K562 (cell line): ENCODE measurements at regions not wholly inside any gene's neighbourhood (a gene's known extent, or its start where the extent isn't known, plus 50 kb on each side); places are given as distances from the start of the nearest gene placed in this dataset.

Experiments
- ATAC-seq: fragments of 200-7000 bp; cut with Tn5 transposase; 3 replicates; pipeline ENCODE4 v1.9.1; 2020; ENCODE audit warnings: moderate library complexity
- BruUV-seq: library from RNA; stranded (reverse); fragments of 400-500 nt; replicated peaks from 2 replicates; lab custom pipeline; 2021; lab: Mats Ljungman, UMichigan
- CTCF ChIA-PET: fragments of 300-600 bp; formaldehyde crosslinking; extraction: SDS; loops from one replicate; lab custom pipeline; 2021; ENCODE audit warnings: low intra/inter-chr PET ratio; lab: Yijun Ruan, JAX
- POLR2A ChIA-PET: fragments of 300-600, 350-650 bp; sonication (Branson Sonifier 250); formaldehyde crosslinking; extraction: SDS; loops from one replicate; lab custom pipeline; 2021; ENCODE audit warnings: antibody characterized with exemption, inconsistent platforms; lab: Yijun Ruan, JAX
- DNase-seq, 4 experiments: peaks; one replicate each; pipeline versions ENCODE4 v3.0.0 to v3.0.0-alpha.2; 2011 to 2018; ENCODE audit warnings: low spot score in 3 of 4, mixed read lengths in 3 of 4; ENCODE audit errors: extremely low read depth in 1 of 4
- FAIRE-seq: peaks from 2 replicates; lab custom pipeline; 2011; peaks lifted over from hg19 to GRCh38; lab: Jason Lieb, UNC
- H2AFZ ChIP-seq: 2 replicates; pipeline ENCODE4 v1.6.0; 2011; ENCODE audit warnings: low read depth, low read length, control low read depth, inconsistent platforms
- H3K27ac ChIP-seq: fragments of 200-600 bp; 3 replicates; pipeline ENCODE4 v1.8.0; 2011; ENCODE audit warnings: low read depth, mild to moderate bottlenecking, control low read depth, inconsistent platforms, low read length, moderate library complexity, mixed read lengths; ENCODE audit errors: extremely low read depth
- H3K27me3 ChIP-seq, 2 experiments: fragments of 300-600 bp in 1 of 2; 2 replicates in 1 of 2; 3 replicates in 1 of 2; pipeline versions ENCODE4 v1.6.0 to v1.8.0; 2011; ENCODE audit warnings: inconsistent platforms in 2 of 2, low read length in 2 of 2, mild to moderate bottlenecking in 1 of 2, mixed read lengths in 1 of 2, moderate library complexity in 1 of 2; ENCODE audit not compliant: control insufficient read depth in 2 of 2, insufficient read depth in 2 of 2
- H3K36me3 ChIP-seq: fragments of 300-600 bp; 3 replicates; pipeline ENCODE4 v1.8.0; 2011; ENCODE audit warnings: mild to moderate bottlenecking, low read length, inconsistent platforms; ENCODE audit not compliant: control insufficient read depth, insufficient read depth
- H3K4me1 ChIP-seq, 2 experiments: fragments of 200-600 bp in 1 of 2; replicated peaks in 1 of 2; 2 replicates in 1 of 2; 3 replicates in 1 of 2; pipeline versions ENCODE4 v1.5.1 to v1.8.0; 2011; ENCODE audit warnings: inconsistent platforms in 2 of 2, low read length in 2 of 2, mild to moderate bottlenecking in 1 of 2, mixed read lengths in 1 of 2, moderate library complexity in 1 of 2; ENCODE audit not compliant: control insufficient read depth in 2 of 2, insufficient read depth in 2 of 2
- H3K4me2 ChIP-seq: 2 replicates; pipeline ENCODE4 v1.6.1; 2011; ENCODE audit warnings: low read length, control low read depth, inconsistent platforms, mixed read lengths; ENCODE audit not compliant: insufficient read depth
- H3K4me3 ChIP-seq: fragments of 200-600 bp; sonication (generic), shearing (Covaris generic); 2 replicates; pipeline ENCODE4 v1.5.1; 2016; ENCODE audit warnings: control low read depth, inconsistent platforms
- H3K79me2 ChIP-seq: fragments of 200-600 bp; 3 replicates; pipeline ENCODE4 v1.8.0; 2011; ENCODE audit warnings: low read length, inconsistent platforms; ENCODE audit not compliant: control insufficient read depth, insufficient read depth
- H3K9ac ChIP-seq, 2 experiments: 2 replicates each; pipeline versions ENCODE4 v1.6.0 to v1.6.1; 2011; ENCODE audit warnings: low read depth in 2 of 2, low read length in 2 of 2, control low read depth in 1 of 2, inconsistent platforms in 1 of 2, mild to moderate bottlenecking in 1 of 2, mixed read lengths in 1 of 2; ENCODE audit not compliant: insufficient read depth in 1 of 2
- H3K9me1 ChIP-seq: one replicate; pipeline ENCODE4 v1.6.0; 2011; ENCODE audit warnings: inconsistent platforms, mild to moderate bottlenecking, low read length, moderate library complexity; ENCODE audit not compliant: control insufficient read depth, insufficient read depth
- H3K9me3 ChIP-seq: replicated peaks from 2 replicates; pipeline ENCODE4 v1.5.1; 2011; ENCODE audit warnings: low read depth, low read length, inconsistent platforms; ENCODE audit not compliant: control insufficient read depth, insufficient read depth
- H4K20me1 ChIP-seq: replicated peaks from 2 replicates; pipeline ENCODE4 v1.6.1; 2011; ENCODE audit warnings: low read length, inconsistent platforms, mixed read lengths; ENCODE audit not compliant: control insufficient read depth, insufficient read depth
- JUN ChIP-seq, 2 experiments: sonication (generic) in 1 of 2; formaldehyde crosslinking in 1 of 2; IDR thresholded peaks; 2 replicates each; pipeline versions ENCODE4 v1.6.1 to v1.8.0; 2012 to 2022; ENCODE audit warnings: borderline replicate concordance in 2 of 2, mild to moderate bottlenecking in 2 of 2, improper control_type of control experiment in 1 of 2, low read depth in 1 of 2, low read length in 1 of 2, missing genetic modification reagents in 1 of 2
- MNT ChIP-seq, 2 experiments: fragments of 450-650 bp; conservative IDR thresholded peaks; 2 replicates each; pipeline ENCODE4 v1.6.1; 2017; ENCODE audit warnings: mild to moderate bottlenecking in 2 of 2, moderate library complexity in 2 of 2
- NR2C1 ChIP-seq, 2 experiments: fragments of 450-650 bp; IDR thresholded peaks; 2 replicates each; pipeline ENCODE4 v1.6.1; 2017; ENCODE audit warnings: mild to moderate bottlenecking in 2 of 2, antibody characterized with exemption in 1 of 2, inconsistent platforms in 1 of 2, missing compliant biosample characterization in 1 of 2, missing genetic modification characterization in 1 of 2
- NR4A1 ChIP-seq, 2 experiments: fragments of 250-450 bp in 1 of 2; fragments of 450-650 bp in 1 of 2; sonication (Bioruptor Pico) in 1 of 2; IDR thresholded peaks; 2 replicates each; pipeline versions ENCODE4 v1.4.0 to v1.6.1; 2016 to 2020; ENCODE audit warnings: mild to moderate bottlenecking in 2 of 2, missing compliant biosample characterization in 1 of 2, missing genetic modification characterization in 1 of 2, moderate library complexity in 1 of 2
- OTX1 ChIP-seq: fragments of 450-650 bp; formaldehyde crosslinking; IDR thresholded peaks from 2 replicates; pipeline ENCODE4 v1.4.0; 2022; ENCODE audit warnings: mild to moderate bottlenecking
- RBM25 ChIP-seq: fragments of 200-400 bp; formaldehyde crosslinking; IDR thresholded peaks from 2 replicates; pipeline ENCODE4 v1.6.1; 2018; ENCODE audit warnings: low read length, low read depth, moderate library complexity; ENCODE audit not compliant: severe bottlenecking
- YY1 ChIP-seq, 3 experiments: IDR thresholded peaks; 2 replicates each; pipeline ENCODE4 v1.6.1; 2011; ENCODE audit warnings: low read length in 2 of 3, mild to moderate bottlenecking in 2 of 3, moderate library complexity in 2 of 3, borderline replicate concordance in 1 of 3, control low read depth in 1 of 3, low read depth in 1 of 3; ENCODE audit not compliant: insufficient read depth in 3 of 3, insufficient replicate concordance in 2 of 3, control insufficient read depth in 1 of 3, insufficient read length in 1 of 3; ENCODE audit errors: extremely low read depth in 1 of 3
- ZNF224 ChIP-seq: sonication (generic); formaldehyde crosslinking; IDR thresholded peaks from 2 replicates; pipeline ENCODE4 v1.8.0; 2022; ENCODE audit warnings: mild to moderate bottlenecking, missing genetic modification reagents
- WGBS: fragments of 100-300 bp; shearing (Covaris generic); methylation state at CpG from one replicate; pipeline ENCODE4 v1.1.6; 2016; ENCODE audit warnings: low coverage, mixed read lengths; ENCODE audit not compliant: insufficient coverage; ENCODE audit errors: missing lambda C conversion rate; 5-methylcytosine and 5-hydroxymethylcytosine counted together
- in situ Hi-C: fragments of 300-500 bp; cut with MboI; formaldehyde crosslinking; loops from 4 replicates; pipeline ENCODE4 v1.15.0; 2018; ENCODE audit warnings: inconsistent platforms, mixed read lengths
- intact Hi-C: fragments of 100-400 bp; cut with micrococcal nuclease; formaldehyde crosslinking; loops from 2 replicates; pipeline ENCODE4 v1.14.2; 2022

DNA sequence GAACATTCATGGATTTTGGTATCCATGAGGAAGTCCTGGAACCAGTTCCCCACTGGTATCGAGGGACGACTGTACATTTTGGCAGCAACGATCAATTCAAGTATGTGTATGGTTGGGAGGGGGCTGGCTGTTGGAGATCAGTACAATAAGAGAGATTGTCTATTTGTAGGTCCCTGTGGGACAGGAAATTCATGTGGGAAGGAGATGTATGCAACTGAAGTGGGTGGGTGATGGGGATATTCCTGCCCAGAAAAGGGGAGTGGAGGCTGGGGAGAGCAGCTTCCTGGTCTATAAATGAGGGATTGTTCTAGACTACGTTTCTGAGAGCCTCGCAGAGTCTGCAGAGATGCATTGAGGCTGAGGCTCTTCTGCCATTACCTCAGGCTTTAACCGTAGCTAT lies 140.2 kb upstream of the MAGI3 start:
- Histone ChIP-seq H3K4me2 (no peak overlapping the region), H3K27me3 (peaks cover 3 to 15% of the 10 kb centered on the region in 2 experiments; a peak in 2 of 5 replicates), H3K9me1 (no peaks in the 10 kb centered on the region), H3K9me3 (no peaks in the 10 kb centered on the region), H2AFZ (no peak overlapping the region), H3K9ac (no peak overlapping the region), H3K79me2 (no peaks in the 10 kb centered on the region), H4K20me1 (no peaks in the 10 kb centered on the region)
- in situ Hi-C loops: no loop called here
- FAIRE-seq: no peak
- intact Hi-C loops: no loop called here
- ATAC-seq: no peak
- 30% methylated on average over 6 of the region's 6 CpGs for WGBS
- no peak for DNase-seq
- TF ChIP-seq MNT (conservative IDR thresholded peaks at IDR 0.05): no peak
- TF ChIP-seq OTX1: no peak
- no peak for TF ChIP-seq NR2C1 (IDR thresholded peaks at IDR 0.05)
- TF ChIP-seq NR2C1 (tag; IDR thresholded peaks at IDR 0.05): no peak
- TF ChIP-seq YY1 (IDR thresholded peaks at IDR 0.05; ENCODE audit: borderline replicate concordance in 1 of 3, control insufficient read depth in 1 of 3, extremely low read depth in 1 of 3, insufficient read depth in 3 of 3, insufficient read length in 1 of 3, insufficient replicate concordance in 2 of 3, low read depth in 1 of 3, low read length in 2 of 3): no peak
- no peak for TF ChIP-seq JUN (IDR thresholded peaks at IDR 0.05; ENCODE audit: borderline replicate concordance, low read depth, low read length)
- no peak for TF ChIP-seq JUN (CRISPR knock-in tag; IDR thresholded peaks at IDR 0.05; ENCODE audit: borderline replicate concordance)
- TF ChIP-seq ZNF224 (CRISPR knock-in tag): no peak
- no peak for TF ChIP-seq NR4A1 (CRISPR knock-in tag; IDR thresholded peaks at IDR 0.05)
- no peak for TF ChIP-seq NR4A1 (tag; IDR thresholded peaks at IDR 0.05)
- no peak for TF ChIP-seq RBM25
- TF ChIP-seq, all 486 proteins: peak for 0
- no peak overlapping the region for H3K27ac ChIP-seq
- BruUV-seq: no TSS peak
- no peaks in the 10 kb centered on the region for H3K36me3 ChIP-seq
- H3K4me1 ChIP-seq: peaks cover 0 to 2% of the 10 kb centered on the region in 2 experiments; a peak in 2 of 5 replicates
- ChIA-PET POLR2A (interaction anchor here (0.7 to 2.4 kb wide), 3 partner anchors 11 to 1472 kb away, joined by 3 to 7 read pairs (median 4); no protein-coding TSS in a partner anchor), CTCF (no interaction called here)
- H3K4me3 ChIP-seq: no peak overlapping the region
